Umbilical cord (tissue), 1 donor: ENCODE measurements at regions not wholly inside any gene's neighbourhood (a gene's known extent, or its start where the extent isn't known, plus 50 kb on each side); places are given as distances from the start of the nearest gene placed in this dataset.
"Not testable (repeated sequence)": the region's sequence is repeated elsewhere in the genome, so short reads cannot be mapped to it uniquely, and the experiment has no call there.

Experiments used
- DNase-seq: peaks from one replicate; pipeline ENCODE4 v3.0.0-alpha.2; 2015; ENCODE audit warnings: low spot score

- DNase-seq, result not testable (repeated sequence)
Measured at GRCh38 chr2:208685929-208686328, 279.3 kb downstream of the PTH2R start.

- DNase-seq, result no peak
Measured at GRCh38 chr2:208686665-208687064, 280.1 kb downstream of the PTH2R start.

- DNase-seq, result not testable (repeated sequence)
Measured at GRCh38 chr2:208687720-208688119, 281.1 kb downstream of the PTH2R start.

- no peak for DNase-seq
Measured at GRCh38 chr2:208698114-208698513, 291.5 kb downstream of the PTH2R start.

- no peak for DNase-seq
Measured at GRCh38 chr2:208708486-208708885, 301.9 kb downstream of the PTH2R start.

GRCh38 chr2:208711598-208711997 lies 305.0 kb downstream of the PTH2R start:
- no peak for DNase-seq

GRCh38 chr2:208713066-208713745 lies 306.6 kb downstream of the PTH2R start:
- DNase-seq, result no peak

GRCh38 chr2:208718828-208719227 lies 312.2 kb downstream of the PTH2R start:
- DNase-seq, result no peak

- no peak for DNase-seq
Measured at GRCh38 chr2:208722731-208723130, 316.1 kb downstream of the PTH2R start.

- no peak for DNase-seq
Measured at GRCh38 chr2:208725280-208725679, 318.7 kb downstream of the PTH2R start.

GRCh38 chr2:208726242-208726641 lies 319.6 kb downstream of the PTH2R start:
- DNase-seq, result no peak

- DNase-seq, result not testable (repeated sequence)
Measured at GRCh38 chr2:208751663-208752415, 345.2 kb downstream of the PTH2R start.

GRCh38 chr2:208757364-208757763 lies 350.8 kb downstream of the PTH2R start:
- peak; percentile 10 for DNase-seq

- not testable (repeated sequence) for DNase-seq
Measured at GRCh38 chr2:208773074-208773473, 366.5 kb downstream of the PTH2R start.

- DNase-seq, result peak; percentile 63
Measured at GRCh38 chr2:208781166-208781565, 374.6 kb downstream of the PTH2R start.

- no peak for DNase-seq
Measured at GRCh38 chr2:208782097-208782496, 375.5 kb downstream of the PTH2R start.

GRCh38 chr2:208783184-208783583 lies 376.6 kb downstream of the PTH2R start:
- DNase-seq, result no peak

GRCh38 chr2:208784774-208785173 lies 378.2 kb downstream of the PTH2R start:
- not testable (repeated sequence) for DNase-seq

- no peak for DNase-seq
Measured at GRCh38 chr2:208791257-208791656, 384.7 kb downstream of the PTH2R start.

- no peak for DNase-seq
Measured at GRCh38 chr2:208792766-208793165, 386.2 kb downstream of the PTH2R start.

- DNase-seq, result no peak
Measured at GRCh38 chr2:208793434-208793833, 386.8 kb downstream of the PTH2R start.

GRCh38 chr2:208794288-208794975 lies 387.8 kb downstream of the PTH2R start:
- no peak for DNase-seq

- DNase-seq, result no peak
Measured at GRCh38 chr2:208798698-208799097, 392.1 kb downstream of the PTH2R start.
